ENCODE measurements at regions not wholly inside any gene's neighbourhood (a gene's known extent, or its start where the extent isn't known, plus 50 kb on each side); places are given as distances from the start of the nearest gene placed in this dataset.

GRCh38 chr5:112608975-112609374, 128.7 kb upstream of the APC start:
- ATAC-seq, result no peak

More at GRCh38 chr5:112608975-112609374, 128.7 kb upstream of the APC start:
- Histone ChIP-seq H3K4me3 (no peak overlapping the region), H3K9ac (ENCODE audit: insufficient read depth in 1 of 2, low read depth in 2 of 2, low read length in 2 of 2) (no peak overlapping the region), H4K20me1 (replicated peaks; ENCODE audit: control insufficient read depth, insufficient read depth, low read length) (no peaks in the 10 kb centered on the region), H3K27ac (ENCODE audit: extremely low read depth, low read depth, low read length) (no peak overlapping the region), H2AFZ (ENCODE audit: low read depth, low read length) (no peak overlapping the region), H3K36me3 (ENCODE audit: control insufficient read depth, insufficient read depth, low read length) (no peaks in the 10 kb centered on the region), H3K27me3 (ENCODE audit: control insufficient read depth in 2 of 2, insufficient read depth in 2 of 2, low read length in 2 of 2) (peaks cover 2 to 17% of the 10 kb centered on the region in 2 experiments; a peak in 4 of 5 replicates), H3K4me2 (ENCODE audit: insufficient read depth, low read length) (no peak overlapping the region), H3K79me2 (ENCODE audit: control insufficient read depth, insufficient read depth, low read length) (no peaks in the 10 kb centered on the region), H3K4me1 (replicated peaks in 1 of 2; ENCODE audit: control insufficient read depth in 2 of 2, insufficient read depth in 2 of 2, low read length in 2 of 2) (no peaks in the 10 kb centered on the region), H3K9me3 (replicated peaks; ENCODE audit: control insufficient read depth, insufficient read depth, low read depth, low read length) (no peaks in the 10 kb centered on the region), H3K9me1 (ENCODE audit: control insufficient read depth, insufficient read depth, low read length) (no peaks in the 10 kb centered on the region)
- 0% methylated on average over 1 of the region's 1 CpG for whole genome bisulfite sequencing (ENCODE audit: insufficient coverage, low coverage, missing lambda C conversion rate)
- ChIA-PET CTCF (ENCODE audit: low intra/inter-chr PET ratio) (no interaction called here), POLR2A (no interaction called here)
- DNase-seq (ENCODE audit: extremely low read depth in 1 of 4, low spot score in 3 of 4), result no peak
- BruUV-seq (replicated peaks), result no TSS peak
- TF ChIP-seq KLF6 (CRISPR knock-in tag; IDR thresholded peaks at IDR 0.05; ENCODE audit: borderline replicate concordance) (no peak), STAG1 (CRISPR knock-in tag; IDR thresholded peaks at IDR 0.05; ENCODE audit: borderline replicate concordance) (no peak), PTTG1 (tag; IDR thresholded peaks at IDR 0.05; ENCODE audit: low read depth) (no peak), CBFA2T2 (conservative IDR thresholded peaks at IDR 0.05) (no peak), WHSC1 (IDR thresholded peaks at IDR 0.05; ENCODE audit: low read length) (no peak), LARP7 (IDR thresholded peaks at IDR 0.05) (no peak), POLR3G (IDR thresholded peaks at IDR 0.05; ENCODE audit: extremely low read depth, insufficient read length, insufficient replicate concordance) (no peak), RBM17 (IDR thresholded peaks at IDR 0.05; ENCODE audit: borderline replicate concordance, low read depth, low read length) (no peak), HES1 (IDR thresholded peaks at IDR 0.05; ENCODE audit: low read depth) (no peak), RREB1 (CRISPR knock-in tag; IDR thresholded peaks at IDR 0.05) (no peak), ETS2 (tag; IDR thresholded peaks at IDR 0.05; ENCODE audit: borderline replicate concordance, poor library complexity, severe bottlenecking) (no peak), THRB (CRISPR knock-in tag; conservative IDR thresholded peaks at IDR 0.05) (no peak)
- in situ Hi-C loops (cut with MboI) (no loop called here), intact Hi-C loops (cut with micrococcal nuclease) (loop anchor here (10.0 kb wide), 1 partner anchor 434 kb away; no protein-coding TSS in a partner anchor)
- FAIRE-seq, result no peak
